Endothelial cell of umbilical vein (primary cell): ENCODE measurements at regions not wholly inside any gene's neighbourhood (a gene's known extent, or its start where the extent isn't known, plus 50 kb on each side); places are given as distances from the start of the nearest gene placed in this dataset.

Source experiments
- BruUV-seq: library from RNA; stranded (reverse); fragments of 400-500 nt; replicated peaks from 2 replicates; lab custom pipeline; 2021; lab: Mats Ljungman, UMichigan
- CTCF ChIA-PET: fragments of 300-600, 350-600 bp; sonication (Branson Sonifier 250); formaldehyde crosslinking; loops from one replicate; lab custom pipeline; 2021; ENCODE audit warnings: antibody characterized with exemption, inconsistent platforms; lab: Charles Lee
- POLR2A ChIA-PET: fragments of 300-600, 350-600 bp; sonication (Branson Sonifier 250); formaldehyde crosslinking; loops from one replicate; lab custom pipeline; 2021; ENCODE audit warnings: antibody characterized with exemption, inconsistent platforms; lab: Charles Lee
- DNase-seq: peaks from one replicate; pipeline ENCODE4 v3.0.0-alpha.2; 2011; ENCODE audit warnings: low read depth, low spot score
- FAIRE-seq: peaks from 2 replicates; lab custom pipeline; 2011; peaks lifted over from hg19 to GRCh38; lab: Jason Lieb, UNC
- H2AFZ ChIP-seq: 2 replicates; pipeline ENCODE4 v1.6.0; 2012; ENCODE audit warnings: low read depth, low read length, control low read depth, inconsistent platforms
- H3K27ac ChIP-seq: 2 replicates; pipeline ENCODE4 v1.5.1; 2011; ENCODE audit warnings: low read depth, mild to moderate bottlenecking, control low read depth, low read length, moderate library complexity; ENCODE audit not compliant: insufficient read depth
- H3K27me3 ChIP-seq, 2 experiments: 2 replicates each; pipeline versions ENCODE4 v1.6.0 to v1.6.1; 2011; ENCODE audit warnings: low read length in 2 of 2, mixed read lengths in 1 of 2; ENCODE audit not compliant: control insufficient read depth in 2 of 2, insufficient read depth in 2 of 2
- H3K36me3 ChIP-seq, 2 experiments: 2 replicates in 1 of 2; 3 replicates in 1 of 2; pipeline ENCODE4 v1.5.1; 2011; ENCODE audit warnings: low read length in 2 of 2, mild to moderate bottlenecking in 1 of 2, moderate library complexity in 1 of 2; ENCODE audit not compliant: control insufficient read depth in 2 of 2, insufficient read depth in 2 of 2; ENCODE audit errors: extremely low read depth in 1 of 2
- H3K4me1 ChIP-seq: 3 replicates; pipeline ENCODE4 v1.5.1; 2011; ENCODE audit warnings: mild to moderate bottlenecking, low read length; ENCODE audit not compliant: control insufficient read depth, insufficient read depth; ENCODE audit errors: extremely low read depth
- H3K4me2 ChIP-seq: 2 replicates; pipeline ENCODE4 v1.6.1; 2011; ENCODE audit warnings: low read length, control low read depth, mixed read lengths; ENCODE audit not compliant: insufficient read depth
- H3K4me3 ChIP-seq, 3 experiments: fragments of 200-600 bp in 1 of 3; sonication (generic), shearing (Covaris generic) in 1 of 3; replicated peaks in 1 of 3; 2 replicates each; pipeline ENCODE4 v1.5.1; 2011 to 2016; ENCODE audit warnings: control low read depth in 3 of 3, low read length in 3 of 3, mild to moderate bottlenecking in 2 of 3, inconsistent platforms in 1 of 3, low read depth in 1 of 3, moderate library complexity in 1 of 3; ENCODE audit not compliant: insufficient read depth in 1 of 3
- H3K79me2 ChIP-seq: 2 replicates; pipeline ENCODE4 v1.6.0; 2012; ENCODE audit warnings: low read length, inconsistent platforms; ENCODE audit not compliant: control insufficient read depth, insufficient read depth
- H3K9ac ChIP-seq: replicated peaks from 2 replicates; pipeline ENCODE3; 2011; ENCODE audit warnings: low read length, control low read depth; ENCODE audit not compliant: insufficient read depth; ENCODE audit errors: extremely low read depth
- H3K9me1 ChIP-seq: replicated peaks from 3 replicates; pipeline ENCODE4 v1.6.0; 2011; ENCODE audit warnings: mild to moderate bottlenecking, low read length; ENCODE audit not compliant: control insufficient read depth, insufficient read depth; ENCODE audit errors: extremely low read depth
- H3K9me3 ChIP-seq: replicated peaks from 2 replicates; pipeline ENCODE4 v1.5.1; 2012; ENCODE audit warnings: low read length, inconsistent platforms; ENCODE audit not compliant: control insufficient read depth, insufficient read depth
- H4K20me1 ChIP-seq: replicated peaks from 2 replicates; pipeline ENCODE3; 2011; ENCODE audit warnings: mild to moderate bottlenecking, low read length; ENCODE audit not compliant: control insufficient read depth, insufficient read depth; ENCODE audit errors: extremely low read depth
- EZH2 ChIP-seq: IDR thresholded peaks from 2 replicates; pipeline ENCODE4 v1.6.1; 2012; ENCODE audit warnings: borderline replicate concordance, low read depth, mild to moderate bottlenecking, moderate library complexity, low read length, inconsistent platforms; ENCODE audit not compliant: severe bottlenecking
- FOS ChIP-seq: IDR thresholded peaks from 2 replicates; pipeline ENCODE4 v1.6.1; 2011; ENCODE audit warnings: mild to moderate bottlenecking, low read length, moderate library complexity, borderline replicate concordance; ENCODE audit not compliant: insufficient read depth
- GATA2 ChIP-seq: IDR thresholded peaks from 2 replicates; pipeline ENCODE4 v1.7.0; 2011; ENCODE audit warnings: low read depth, mild to moderate bottlenecking, moderate library complexity, mixed read lengths, low read length; ENCODE audit not compliant: insufficient read length, insufficient read depth
- JUN ChIP-seq: IDR thresholded peaks from 2 replicates; pipeline ENCODE4 v1.6.1; 2011; ENCODE audit warnings: borderline replicate concordance, low read depth; ENCODE audit not compliant: insufficient read length, insufficient read depth
- MYC ChIP-seq: IDR thresholded peaks from one replicate; pipeline ENCODE4 v1.6.1; 2011; ENCODE audit warnings: mild to moderate bottlenecking, low read depth, low read length
- POLR2A ChIP-seq: IDR thresholded peaks from 2 replicates; pipeline ENCODE4 v1.6.1; 2012; ENCODE audit warnings: low read depth, mild to moderate bottlenecking, control low read depth, low read length
- POLR2AphosphoS5 ChIP-seq: IDR thresholded peaks from 2 replicates; pipeline ENCODE4 v1.6.1; 2012; ENCODE audit warnings: low read depth, mild to moderate bottlenecking, control low read depth, low read length, moderate library complexity; ENCODE audit not compliant: insufficient read depth
- dilution Hi-C: fragments of 300-500 bp; cut with MboI; formaldehyde crosslinking; loops from one replicate; pipeline ENCODE4 v1.15.0; 2019; ENCODE audit warnings: low sequenced_read_pairs; ENCODE audit not compliant: extremely low pct_ligation_motif_present
- intact Hi-C: fragments of 100-400 bp; cut with micrococcal nuclease; formaldehyde crosslinking; loops from one replicate; pipeline ENCODE4 v1.10.0; 2022
- TF ChIP-seq, protein P1 (sequence below), 2 donors: IDR thresholded peaks; 1 replicate in 1 of 2; 2 replicates in 1 of 2; pipeline ENCODE4 v1.5.1; 2011; ENCODE audit warnings: low read length in 2 of 2, mild to moderate bottlenecking in 2 of 2, moderate library complexity in 2 of 2, control low read depth in 1 of 2, inconsistent platforms in 1 of 2, low read depth in 1 of 2; ENCODE audit not compliant: insufficient read depth in 1 of 2; ENCODE audit errors: extremely low read depth in 1 of 2
- TF ChIP-seq, protein P2 (sequence below): IDR thresholded peaks from 2 replicates; pipeline ENCODE4 v1.6.1; 2011; ENCODE audit not compliant: insufficient read depth, insufficient read length

DNA sequence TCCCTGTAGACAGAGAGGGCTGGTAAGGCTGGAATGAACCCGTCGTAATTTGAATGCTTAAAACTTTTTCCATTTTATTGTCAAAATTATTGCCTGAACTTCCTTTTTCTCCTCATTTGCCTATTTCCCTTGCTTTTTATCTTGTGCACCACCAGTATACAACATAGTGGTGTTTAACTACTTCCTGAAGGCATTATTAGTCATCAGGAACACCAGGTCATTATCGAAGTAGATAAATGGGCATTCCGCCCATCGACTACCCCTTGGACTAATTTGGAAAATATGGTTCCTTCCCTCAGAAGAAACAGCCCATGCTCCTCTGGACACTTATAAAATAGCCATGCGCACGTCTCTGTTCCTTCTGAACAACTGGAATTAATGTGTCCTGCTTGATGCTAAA, 232.1 kb downstream of the TM9SF2 start:
- intact Hi-C loops = no loop called here
- dilution Hi-C loops = no loop called here
- no peak for FAIRE-seq
- no peaks in the 10 kb centered on the region for H3K9me3 ChIP-seq
- no peaks in the 10 kb centered on the region for H4K20me1 ChIP-seq
- BruUV-seq = no TSS peak
- H3K36me3 ChIP-seq = no peaks in the 10 kb centered on the region
- no peak overlapping the region for H3K9ac ChIP-seq
- no peak for DNase-seq
- no peaks in the 10 kb centered on the region for H3K79me2 ChIP-seq
- H3K4me3 ChIP-seq = no peak overlapping the region
- no peak overlapping the region for H3K4me2 ChIP-seq
- no peaks in the 10 kb centered on the region for H3K27me3 ChIP-seq
- H3K27ac ChIP-seq = no peak overlapping the region
- ChIA-PET POLR2A (no interaction called here), CTCF (no interaction called here)
- TF ChIP-seq GATA2 = no peak
- no peak for TF ChIP-seq JUN
- TF ChIP-seq, protein P1, sequence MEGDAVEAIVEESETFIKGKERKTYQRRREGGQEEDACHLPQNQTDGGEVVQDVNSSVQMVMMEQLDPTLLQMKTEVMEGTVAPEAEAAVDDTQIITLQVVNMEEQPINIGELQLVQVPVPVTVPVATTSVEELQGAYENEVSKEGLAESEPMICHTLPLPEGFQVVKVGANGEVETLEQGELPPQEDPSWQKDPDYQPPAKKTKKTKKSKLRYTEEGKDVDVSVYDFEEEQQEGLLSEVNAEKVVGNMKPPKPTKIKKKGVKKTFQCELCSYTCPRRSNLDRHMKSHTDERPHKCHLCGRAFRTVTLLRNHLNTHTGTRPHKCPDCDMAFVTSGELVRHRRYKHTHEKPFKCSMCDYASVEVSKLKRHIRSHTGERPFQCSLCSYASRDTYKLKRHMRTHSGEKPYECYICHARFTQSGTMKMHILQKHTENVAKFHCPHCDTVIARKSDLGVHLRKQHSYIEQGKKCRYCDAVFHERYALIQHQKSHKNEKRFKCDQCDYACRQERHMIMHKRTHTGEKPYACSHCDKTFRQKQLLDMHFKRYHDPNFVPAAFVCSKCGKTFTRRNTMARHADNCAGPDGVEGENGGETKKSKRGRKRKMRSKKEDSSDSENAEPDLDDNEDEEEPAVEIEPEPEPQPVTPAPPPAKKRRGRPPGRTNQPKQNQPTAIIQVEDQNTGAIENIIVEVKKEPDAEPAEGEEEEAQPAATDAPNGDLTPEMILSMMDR (IDR thresholded peaks at IDR 0.05; ENCODE audit: extremely low read depth in 1 of 2, insufficient read depth in 1 of 2, low read depth in 1 of 2, low read length in 2 of 2) = no peak
- no peak for TF ChIP-seq POLR2A
- no peak for TF ChIP-seq MYC
- TF ChIP-seq EZH2 = no peak
- TF ChIP-seq POLR2AphosphoS5 = no peak
- no peak for TF ChIP-seq FOS
- TF ChIP-seq, protein P2, sequence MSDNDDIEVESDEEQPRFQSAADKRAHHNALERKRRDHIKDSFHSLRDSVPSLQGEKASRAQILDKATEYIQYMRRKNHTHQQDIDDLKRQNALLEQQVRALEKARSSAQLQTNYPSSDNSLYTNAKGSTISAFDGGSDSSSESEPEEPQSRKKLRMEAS = no peak
- H3K4me1 ChIP-seq = no peaks in the 10 kb centered on the region
- H2AFZ ChIP-seq = no peak overlapping the region
- no peaks in the 10 kb centered on the region for H3K9me1 ChIP-seq
